OCI-LY3 (cell line): ENCODE measurements at regions not wholly inside any gene's neighbourhood (a gene's known extent, or its start where the extent isn't known, plus 50 kb on each side); places are given as distances from the start of the nearest gene placed in this dataset.

Experiments used
- EZH2phosphoT487 ChIP-seq: fragments of 200-600 bp; shearing (Covaris generic); IDR thresholded peaks from 2 replicates; pipeline ENCODE4 v1.6.1; 2018; ENCODE audit warnings: antibody characterized with exemption, mixed run types, low read depth
- TF ChIP-seq, protein P1 (sequence below): fragments of 200-600, 300-600 bp; sonication (generic); IDR thresholded peaks from 2 replicates; pipeline ENCODE4 v1.5.1; 2014; ENCODE audit warnings: antibody characterized with exemption, low read length, low read depth

DNA sequence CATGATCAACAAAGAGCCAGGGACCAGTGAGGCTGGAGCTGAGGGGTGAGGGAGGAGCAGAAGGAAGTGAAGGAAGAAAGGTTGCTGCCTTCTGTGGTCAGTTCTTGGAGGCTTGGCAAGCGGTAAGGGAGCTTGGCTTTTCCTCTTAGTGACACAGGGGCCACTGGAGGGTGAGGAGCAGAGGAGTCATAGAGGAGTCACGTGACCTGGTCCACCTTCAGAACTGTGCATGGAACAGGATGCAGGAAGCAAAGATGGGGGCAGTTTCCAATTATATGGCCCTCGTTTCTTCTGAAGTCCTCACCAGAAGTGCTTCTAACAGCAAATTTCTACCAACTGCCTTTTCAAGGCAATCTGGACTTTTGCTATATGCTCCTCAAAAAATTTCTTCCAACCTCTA lies 326.9 kb upstream of the SMIM21 start:
- TF ChIP-seq, protein P1, sequence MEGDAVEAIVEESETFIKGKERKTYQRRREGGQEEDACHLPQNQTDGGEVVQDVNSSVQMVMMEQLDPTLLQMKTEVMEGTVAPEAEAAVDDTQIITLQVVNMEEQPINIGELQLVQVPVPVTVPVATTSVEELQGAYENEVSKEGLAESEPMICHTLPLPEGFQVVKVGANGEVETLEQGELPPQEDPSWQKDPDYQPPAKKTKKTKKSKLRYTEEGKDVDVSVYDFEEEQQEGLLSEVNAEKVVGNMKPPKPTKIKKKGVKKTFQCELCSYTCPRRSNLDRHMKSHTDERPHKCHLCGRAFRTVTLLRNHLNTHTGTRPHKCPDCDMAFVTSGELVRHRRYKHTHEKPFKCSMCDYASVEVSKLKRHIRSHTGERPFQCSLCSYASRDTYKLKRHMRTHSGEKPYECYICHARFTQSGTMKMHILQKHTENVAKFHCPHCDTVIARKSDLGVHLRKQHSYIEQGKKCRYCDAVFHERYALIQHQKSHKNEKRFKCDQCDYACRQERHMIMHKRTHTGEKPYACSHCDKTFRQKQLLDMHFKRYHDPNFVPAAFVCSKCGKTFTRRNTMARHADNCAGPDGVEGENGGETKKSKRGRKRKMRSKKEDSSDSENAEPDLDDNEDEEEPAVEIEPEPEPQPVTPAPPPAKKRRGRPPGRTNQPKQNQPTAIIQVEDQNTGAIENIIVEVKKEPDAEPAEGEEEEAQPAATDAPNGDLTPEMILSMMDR: no peak
- TF ChIP-seq EZH2phosphoT487: no peak
